Right ventricle myocardium inferior (tissue), 1 donor: ENCODE measurements at regions not wholly inside any gene's neighbourhood (a gene's known extent, or its start where the extent isn't known, plus 50 kb on each side); places are given as distances from the start of the nearest gene placed in this dataset.

Source experiments
- ATAC-seq: fragments of 200-7000 bp; cut with Tn5 transposase; one replicate; pipeline ENCODE4 v1.9.1; 2020; ENCODE audit warnings: mild to moderate bottlenecking, moderate library complexity
- DNase-seq: peaks from one replicate; pipeline ENCODE4 v3.0.0; 2021; ENCODE audit errors: missing footprints
- intact Hi-C: fragments of 100-400 bp; cut with DNase I; formaldehyde crosslinking; loops from one replicate; pipeline ENCODE4 v1.11.0; 2022
- donor health status: DM: no; HTN: yes; CAD: no; lungs with severe emphysema.

GRCh38 chr13:82829040-82829439 is 1053.2 kb downstream of the SLITRK1 start:
- ATAC-seq (no peak), DNase-seq (no peak)
- intact Hi-C loops, result no loop called here

- intact Hi-C loops, result no loop called here
- no peak for DNase-seq
- no peak for ATAC-seq
Observed at GRCh38 chr13:82827724-82828123, 1054.5 kb downstream of the SLITRK1 start.

- intact Hi-C loops, result no loop called here
- ATAC-seq, result no peak
Observed at GRCh38 chr13:82822935-82823334, 1059.3 kb downstream of the SLITRK1 start.

GRCh38 chr13:82817133-82817532 is 1065.1 kb downstream of the SLITRK1 start:
- DNase-seq, result no peak
- no peak for ATAC-seq
- intact Hi-C loops, result no loop called here

More at GRCh38 chr13:82822935-82823334, 1059.3 kb downstream of the SLITRK1 start:
- DNase-seq, result no peak

- ATAC-seq, result no peak
- intact Hi-C loops, result no loop called here
- DNase-seq, result no peak
Observed at GRCh38 chr13:82815791-82816190, 1066.5 kb downstream of the SLITRK1 start.

GRCh38 chr13:82803341-82803740 is 1078.9 kb downstream of the SLITRK1 start:
- ATAC-seq (no peak), DNase-seq (no peak)
- intact Hi-C loops, result no loop called here

- DNase-seq (no peak), ATAC-seq (no peak)
- intact Hi-C loops, result no loop called here
Observed at GRCh38 chr13:82802528-82802927, 1079.7 kb downstream of the SLITRK1 start.

GRCh38 chr13:82800391-82800790 is 1081.9 kb downstream of the SLITRK1 start:
- DNase-seq (no peak), ATAC-seq (no peak)
- intact Hi-C loops, result no loop called here

- intact Hi-C loops, result no loop called here
- DNase-seq (no peak), ATAC-seq (no peak)
Observed at GRCh38 chr13:82797876-82798275, 1084.4 kb downstream of the SLITRK1 start.

GRCh38 chr13:82791035-82791434 is 1091.2 kb downstream of the SLITRK1 start:
- no peak for ATAC-seq
- no peak for DNase-seq
- intact Hi-C loops, result no loop called here

GRCh38 chr13:82772816-82773215 is 1109.5 kb downstream of the SLITRK1 start:
- no peak for ATAC-seq
- intact Hi-C loops, result no loop called here

GRCh38 chr13:82766732-82767321 is 1115.4 kb downstream of the SLITRK1 start:
- ATAC-seq, result no peak
- DNase-seq, result no peak
- intact Hi-C loops, result no loop called here

More at GRCh38 chr13:82772816-82773215, 1109.5 kb downstream of the SLITRK1 start:
- DNase-seq, result no peak

- ATAC-seq (no peak), DNase-seq (no peak)
- intact Hi-C loops, result no loop called here
Observed at GRCh38 chr13:82758044-82758443, 1124.2 kb downstream of the SLITRK1 start.

- DNase-seq, result no peak
- no peak for ATAC-seq
- intact Hi-C loops, result no loop called here
Observed at GRCh38 chr13:82751206-82751605, 1131.1 kb downstream of the SLITRK1 start.

- no peak for DNase-seq
- no peak for ATAC-seq
- intact Hi-C loops, result no loop called here
Observed at GRCh38 chr13:82749551-82749950, 1132.7 kb downstream of the SLITRK1 start.

GRCh38 chr13:82747958-82748357 is 1134.3 kb downstream of the SLITRK1 start:
- intact Hi-C loops, result no loop called here
- DNase-seq (no peak), ATAC-seq (no peak)

- intact Hi-C loops, result no loop called here
- ATAC-seq (no peak), DNase-seq (no peak)
Observed at GRCh38 chr13:82747291-82747690, 1135.0 kb downstream of the SLITRK1 start.

GRCh38 chr13:82740442-82740841 is 1141.8 kb downstream of the SLITRK1 start:
- intact Hi-C loops, result no loop called here
- DNase-seq (no peak), ATAC-seq (no peak)

GRCh38 chr13:82739881-82740280 is 1142.4 kb downstream of the SLITRK1 start:
- ATAC-seq (no peak), DNase-seq (no peak)
- intact Hi-C loops, result no loop called here

- intact Hi-C loops, result no loop called here
- DNase-seq (no peak), ATAC-seq (no peak)
Observed at GRCh38 chr13:82729401-82729800, 1152.9 kb downstream of the SLITRK1 start.

GRCh38 chr13:82720986-82721385 is 1161.3 kb downstream of the SLITRK1 start:
- intact Hi-C loops, result no loop called here
- DNase-seq (no peak), ATAC-seq (no peak)
